Activated CD4-positive, alpha-beta T cell treated with anti-CD3 and anti-CD28 coated beads for 36 hours (primary cell): ENCODE measurements at regions not wholly inside any gene's neighbourhood (a gene's known extent, or its start where the extent isn't known, plus 50 kb on each side); places are given as distances from the start of the nearest gene placed in this dataset.
"Not testable (repeated sequence)": the region's sequence is repeated elsewhere in the genome, so short reads cannot be mapped to it uniquely, and the experiment has no call there.

Experiments
- ATAC-seq: fragments of 200-7000 bp; cut with Tn5 transposase; one replicate; pipeline ENCODE4 v1.10.0; 2021; ENCODE audit warnings: mild to moderate bottlenecking, moderate library complexity
- CTCF ChIA-PET: fragments of 350-600 bp; sonication (Branson Sonifier 250); formaldehyde crosslinking; loops from one replicate; lab custom pipeline; 2021; ENCODE audit warnings: antibody characterized with exemption; lab: Charles Lee
- POLR2A ChIA-PET: fragments of 350-600 bp; sonication (Branson Sonifier 250); formaldehyde crosslinking; loops from one replicate; lab custom pipeline; 2021; ENCODE audit warnings: antibody characterized with exemption, inconsistent platforms; lab: Charles Lee
- DNase-seq: peaks from one replicate; pipeline ENCODE4 v3.0.0-alpha.2; 2020
- H3K27ac Mint-ChIP-seq: one replicate; pipeline ENCODE4 v1.8.0; 2021; ENCODE audit warnings: mixed read lengths
- H3K27me3 Mint-ChIP-seq: one replicate; pipeline ENCODE4 v1.8.0; 2021; ENCODE audit warnings: mixed read lengths
- H3K36me3 Mint-ChIP-seq: one replicate; pipeline ENCODE4 v1.8.0; 2021; ENCODE audit warnings: low read depth, mixed read lengths
- H3K4me1 Mint-ChIP-seq: one replicate; pipeline ENCODE4 v1.8.0; 2021; ENCODE audit warnings: mixed read lengths
- H3K4me3 Mint-ChIP-seq: one replicate; pipeline ENCODE4 v1.8.0; 2021; ENCODE audit warnings: mild to moderate bottlenecking, moderate library complexity, mixed read lengths
- H3K9me3 Mint-ChIP-seq: one replicate; pipeline ENCODE4 v1.8.0; 2021; ENCODE audit warnings: low read depth, mixed read lengths
- intact Hi-C, 2 experiments: fragments of 100-400 bp; cut with DNase I in 1 of 2; cut with micrococcal nuclease in 1 of 2; formaldehyde crosslinking; loops; one replicate each; pipeline versions ENCODE4 v1.14.2 to v1.15.1; 2022 to 2024; cut with DNase I, micrococcal nuclease

DNA sequence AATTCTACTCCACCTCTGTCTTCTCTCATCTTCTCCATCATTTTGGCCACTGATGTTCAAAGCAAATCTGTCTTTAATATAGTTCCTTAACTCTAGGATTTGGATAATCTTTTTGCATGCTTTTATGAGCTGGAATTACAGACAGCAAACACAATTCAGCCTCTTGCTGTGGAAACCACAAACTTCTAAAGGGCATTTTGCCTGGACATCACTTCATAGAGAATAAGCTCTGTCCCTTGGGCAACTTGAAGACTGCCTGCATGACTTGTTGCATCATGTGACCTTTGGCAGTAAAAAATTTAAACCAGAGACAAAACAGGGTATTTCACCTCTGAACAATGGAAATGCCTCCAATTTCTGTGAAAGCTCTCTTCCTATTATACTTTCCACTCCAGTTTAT is 74.1 kb upstream of the HDDC2 start:
- ChIA-PET CTCF (no interaction called here), POLR2A (no interaction called here)
- intact Hi-C loops: no loop called here
- DNase-seq (no peak), ATAC-seq (no peak)
- Mint-ChIP-seq H3K27ac (no peak overlapping the region), H3K4me3 (no peak overlapping the region), H3K27me3 (peaks cover 26% of the 10 kb centered on the region), H3K4me1 (no peaks in the 10 kb centered on the region), H3K36me3 (no peaks in the 10 kb centered on the region), H3K9me3 (no peaks in the 10 kb centered on the region)

GRCh38 chr6:125377621-125378020 is 75.9 kb upstream of the HDDC2 start:
- Mint-ChIP-seq H3K4me1 (no peaks in the 10 kb centered on the region), H3K36me3 (no peaks in the 10 kb centered on the region), H3K27me3 (peaks cover 27% of the 10 kb centered on the region), H3K27ac (no peak overlapping the region), H3K4me3 (no peak overlapping the region), H3K9me3 (no peaks in the 10 kb centered on the region)
- ChIA-PET CTCF (no interaction called here), POLR2A (no interaction called here)
- intact Hi-C loops: no loop called here
- DNase-seq (no peak), ATAC-seq (no peak)

DNA sequence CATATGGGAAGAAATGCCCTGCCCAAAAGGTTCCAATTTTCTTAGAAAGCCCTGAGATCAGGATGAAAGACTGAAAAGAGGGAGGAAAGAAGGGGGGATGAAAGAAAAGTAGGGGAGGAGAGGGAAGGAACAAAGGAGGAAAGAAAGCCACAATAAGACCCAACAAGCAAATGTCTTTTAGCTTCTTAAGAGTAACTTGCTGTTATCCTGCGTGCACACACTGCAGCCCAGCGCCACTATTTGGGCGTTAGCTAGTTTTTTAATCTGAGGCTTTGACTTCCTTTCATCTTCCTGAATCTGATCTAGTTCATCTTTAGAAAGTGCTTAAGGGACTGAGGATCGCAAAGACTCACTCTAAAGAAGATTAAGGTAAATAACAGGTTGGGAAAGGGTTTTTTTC is 77.4 kb upstream of the HDDC2 start:
- H3K27me3 Mint-ChIP-seq: peaks cover 27% of the 10 kb centered on the region
- intact Hi-C loops: no loop called here
- no peaks in the 10 kb centered on the region for H3K4me1 Mint-ChIP-seq
- ChIA-PET CTCF (no interaction called here), POLR2A (no interaction called here)
- H3K4me3 Mint-ChIP-seq: no peak overlapping the region
- H3K36me3 Mint-ChIP-seq: no peaks in the 10 kb centered on the region
- no peaks in the 10 kb centered on the region for H3K9me3 Mint-ChIP-seq
- ATAC-seq (no peak), DNase-seq (no peak)
- H3K27ac Mint-ChIP-seq: no peak overlapping the region

DNA sequence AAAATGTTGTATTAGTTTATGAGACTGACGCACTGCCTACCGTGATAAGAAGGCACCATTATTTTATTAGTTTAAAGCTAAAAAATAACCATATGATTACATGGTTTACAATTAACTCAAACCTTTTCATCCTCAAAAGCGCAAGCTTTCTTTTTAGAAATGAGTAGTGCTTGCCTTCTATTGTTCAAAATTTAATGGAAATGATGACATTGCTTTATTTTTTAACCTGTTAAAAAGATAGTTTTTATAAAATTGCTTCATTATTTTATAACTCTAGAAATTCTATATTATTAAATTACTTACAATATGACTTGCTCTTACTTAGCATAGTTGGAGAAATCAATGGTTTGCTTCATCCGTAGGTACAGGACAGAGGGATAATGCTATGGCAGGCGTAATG is 78.7 kb upstream of the HDDC2 start:
- H3K27ac Mint-ChIP-seq: no peak overlapping the region
- ATAC-seq: no peak
- no peak overlapping the region for H3K4me3 Mint-ChIP-seq
- H3K36me3 Mint-ChIP-seq: no peaks in the 10 kb centered on the region
- ChIA-PET POLR2A (interaction anchor here (0.6 kb wide), 1 partner anchor 880 kb away, joined by 3 read pairs; no protein-coding TSS in a partner anchor), CTCF (no interaction called here)
- no peaks in the 10 kb centered on the region for H3K4me1 Mint-ChIP-seq
- H3K27me3 Mint-ChIP-seq: peaks cover 23% of the 10 kb centered on the region
- intact Hi-C loops: no loop called here
- H3K9me3 Mint-ChIP-seq: no peaks in the 10 kb centered on the region
- DNase-seq: no peak

DNA sequence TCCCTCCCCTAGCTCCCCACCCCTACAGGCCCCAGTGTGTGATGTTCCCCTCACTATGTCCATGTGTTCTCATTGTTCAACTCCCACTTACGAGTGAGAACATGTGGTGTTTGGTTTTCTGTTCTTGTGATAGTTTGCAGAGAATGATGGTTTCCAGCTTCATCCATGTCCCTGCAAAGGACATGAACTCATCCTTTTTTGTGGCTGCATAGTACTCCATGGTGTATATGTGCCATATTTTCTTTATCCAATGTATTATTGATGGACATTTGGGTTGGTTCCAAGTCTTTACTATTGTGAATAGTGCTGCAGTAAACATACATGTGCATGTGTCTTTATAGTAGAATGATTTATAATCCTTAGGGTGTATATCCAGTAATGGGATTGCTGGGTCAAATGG is 84.6 kb upstream of the HDDC2 start:
- H3K9me3 Mint-ChIP-seq, CTCF ChIA-PET, H3K27ac Mint-ChIP-seq, H3K36me3 Mint-ChIP-seq, POLR2A ChIA-PET, H3K4me1 Mint-ChIP-seq, intact Hi-C loops, ATAC-seq, H3K27me3 Mint-ChIP-seq, DNase-seq, H3K4me3 Mint-ChIP-seq: not testable (repeated sequence)

GRCh38 chr6:125392682-125393081 is 90.9 kb upstream of the HDDC2 start:
- no peak overlapping the region for H3K27ac Mint-ChIP-seq
- H3K36me3 Mint-ChIP-seq: no peaks in the 10 kb centered on the region
- peaks cover 14% of the 10 kb centered on the region for H3K27me3 Mint-ChIP-seq
- no peak overlapping the region for H3K4me3 Mint-ChIP-seq
- ATAC-seq (no peak), DNase-seq (no peak)
- POLR2A ChIA-PET: no interaction called here
- intact Hi-C loops: no loop called here
- CTCF ChIA-PET: no interaction called here
- H3K4me1 Mint-ChIP-seq: peaks cover 3% of the 10 kb centered on the region
- no peaks in the 10 kb centered on the region for H3K9me3 Mint-ChIP-seq

- DNase-seq: no peak
- Mint-ChIP-seq H3K36me3 (no peaks in the 10 kb centered on the region), H3K4me1 (peaks cover 3% of the 10 kb centered on the region), H3K27ac (no peak overlapping the region), H3K9me3 (no peaks in the 10 kb centered on the region), H3K4me3 (no peak overlapping the region), H3K27me3 (peaks cover 16% of the 10 kb centered on the region)
- CTCF ChIA-PET: no interaction called here
- intact Hi-C loops: no loop called here
- POLR2A ChIA-PET: no interaction called here
- ATAC-seq: no peak
Measured at GRCh38 chr6:125393449-125393858, 91.7 kb upstream of the HDDC2 start.

GRCh38 chr6:125406741-125407140 is 105.0 kb upstream of the HDDC2 start:
- H3K27me3 Mint-ChIP-seq: peaks cover 3% of the 10 kb centered on the region
- CTCF ChIA-PET: no interaction called here
- no peaks in the 10 kb centered on the region for H3K9me3 Mint-ChIP-seq
- POLR2A ChIA-PET: no interaction called here
- no peaks in the 10 kb centered on the region for H3K4me1 Mint-ChIP-seq
- ATAC-seq (no peak), DNase-seq (no peak)
- H3K27ac Mint-ChIP-seq: no peak overlapping the region
- intact Hi-C loops: no loop called here
- no peaks in the 10 kb centered on the region for H3K36me3 Mint-ChIP-seq
- no peak overlapping the region for H3K4me3 Mint-ChIP-seq

DNA sequence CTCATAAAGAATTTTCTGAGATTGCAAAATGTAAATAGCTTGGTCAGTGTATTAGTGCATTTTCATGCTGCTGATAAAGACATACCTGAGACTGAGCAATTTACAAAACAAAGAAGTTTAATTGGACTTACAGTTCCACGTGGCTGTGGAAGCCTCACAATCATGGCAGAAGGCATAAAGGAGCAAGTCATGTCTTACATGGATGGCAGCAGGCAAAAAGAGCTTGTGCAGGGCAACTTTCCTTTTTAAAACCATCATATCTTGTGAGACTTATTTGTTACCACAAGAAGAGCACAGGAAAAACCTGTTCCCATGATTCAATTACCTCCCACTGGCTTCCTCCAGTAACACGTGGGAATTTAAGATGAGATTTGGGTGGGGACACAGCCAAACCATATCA is 112.7 kb upstream of the HDDC2 start:
- POLR2A ChIA-PET: no interaction called here
- H3K4me3 Mint-ChIP-seq: no peak overlapping the region
- CTCF ChIA-PET: interaction anchor here (0.6 kb wide), 1 partner anchor 53 kb away, joined by 3 read pairs; no protein-coding TSS in a partner anchor
- no peaks in the 10 kb centered on the region for H3K36me3 Mint-ChIP-seq
- no peak for ATAC-seq
- no peak overlapping the region for H3K27ac Mint-ChIP-seq
- DNase-seq: no peak
- peaks cover 1% of the 10 kb centered on the region for H3K27me3 Mint-ChIP-seq
- no peaks in the 10 kb centered on the region for H3K4me1 Mint-ChIP-seq
- no peaks in the 10 kb centered on the region for H3K9me3 Mint-ChIP-seq
- intact Hi-C loops: no loop called here

DNA sequence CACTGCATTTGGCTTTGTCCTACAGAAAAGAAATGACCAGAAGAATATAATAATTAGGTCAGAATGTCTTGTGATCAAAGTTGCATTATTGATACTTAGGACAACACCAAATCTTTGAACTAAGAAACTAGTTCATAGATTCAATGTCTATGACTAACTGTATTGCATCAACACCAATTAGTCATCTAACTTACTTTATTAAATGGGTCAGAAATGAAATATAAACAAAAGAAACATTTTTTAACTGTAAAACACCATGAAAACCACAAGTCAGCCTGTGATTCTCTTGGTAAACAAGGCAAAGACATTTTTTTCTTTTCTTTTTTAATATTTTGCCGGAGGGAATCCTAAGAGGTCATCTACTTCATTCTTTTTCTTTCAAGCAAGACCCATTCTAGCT is 114.1 kb upstream of the HDDC2 start:
- POLR2A ChIA-PET: no interaction called here
- H3K4me1 Mint-ChIP-seq: no peaks in the 10 kb centered on the region
- H3K4me3 Mint-ChIP-seq: no peak overlapping the region
- CTCF ChIA-PET: no interaction called here
- intact Hi-C loops: no loop called here
- DNase-seq: no peak
- no peaks in the 10 kb centered on the region for H3K27me3 Mint-ChIP-seq
- no peak for ATAC-seq
- no peak overlapping the region for H3K27ac Mint-ChIP-seq
- no peaks in the 10 kb centered on the region for H3K9me3 Mint-ChIP-seq
- H3K36me3 Mint-ChIP-seq: no peaks in the 10 kb centered on the region

DNA sequence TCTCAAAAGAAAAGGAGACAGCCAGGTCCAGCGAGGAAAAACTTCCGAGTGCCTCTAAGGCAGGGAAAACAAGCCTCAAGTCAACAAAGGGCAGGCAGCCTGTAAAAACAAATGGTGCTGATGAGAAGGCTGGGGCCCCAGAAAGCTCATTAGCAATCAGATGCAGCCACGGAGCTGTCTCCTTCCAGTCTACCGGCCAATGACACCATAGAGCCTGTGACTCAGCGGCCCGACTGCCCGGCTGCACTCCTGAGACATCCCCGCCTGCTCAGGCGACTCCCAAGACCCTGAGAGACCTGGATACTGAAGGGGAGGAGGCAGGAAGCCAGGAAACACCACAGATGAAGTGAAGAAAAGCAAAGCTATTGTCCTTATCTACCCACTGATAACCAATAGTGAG is 120.1 kb upstream of the HDDC2 start:
- POLR2A ChIA-PET: no interaction called here
- H3K27ac Mint-ChIP-seq: no peak overlapping the region
- DNase-seq: no peak

GRCh38 chr6:125423047-125423446 is 121.3 kb upstream of the HDDC2 start:
- ATAC-seq (no peak), DNase-seq (no peak)
- H3K4me1 Mint-ChIP-seq: no peaks in the 10 kb centered on the region
- H3K27me3 Mint-ChIP-seq: peaks cover 4% of the 10 kb centered on the region
- H3K36me3 Mint-ChIP-seq: no peaks in the 10 kb centered on the region
- no peak overlapping the region for H3K4me3 Mint-ChIP-seq
- H3K9me3 Mint-ChIP-seq: no peaks in the 10 kb centered on the region
- no peak overlapping the region for H3K27ac Mint-ChIP-seq
- ChIA-PET POLR2A (no interaction called here), CTCF (no interaction called here)
- intact Hi-C loops: no loop called here

More for the DNA sequence above, 120.1 kb upstream of the HDDC2 start:
- Mint-ChIP-seq H3K27me3 (no peaks in the 10 kb centered on the region), H3K4me1 (no peaks in the 10 kb centered on the region), H3K4me3 (no peak overlapping the region), H3K9me3 (no peaks in the 10 kb centered on the region), H3K36me3 (no peaks in the 10 kb centered on the region)
- no peak for ATAC-seq
- intact Hi-C loops: no loop called here
- CTCF ChIA-PET: no interaction called here

DNA sequence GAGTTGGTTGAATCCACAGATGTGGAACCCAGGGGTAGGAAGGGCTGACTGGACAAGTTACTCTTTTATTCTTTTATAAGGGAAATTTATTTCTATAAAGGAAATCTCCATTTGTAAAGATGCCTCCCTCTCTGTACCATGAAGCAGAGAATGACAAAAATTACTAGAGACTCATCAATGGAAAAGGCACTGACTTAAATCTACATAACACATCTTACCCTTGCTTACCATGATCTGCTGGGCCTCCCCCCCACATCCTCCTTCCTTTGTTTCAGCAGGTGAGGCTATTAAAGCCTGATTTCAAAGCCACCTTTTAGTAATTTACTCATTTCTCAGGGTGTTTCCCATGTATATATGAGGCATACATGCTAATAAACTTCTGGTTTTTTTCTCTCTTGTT is 130.2 kb upstream of the HDDC2 start:
- Mint-ChIP-seq H3K4me1 (no peaks in the 10 kb centered on the region), H3K4me3 (no peak overlapping the region), H3K36me3 (no peaks in the 10 kb centered on the region), H3K27me3 (peaks cover 17% of the 10 kb centered on the region), H3K27ac (no peak overlapping the region), H3K9me3 (no peaks in the 10 kb centered on the region)
- ChIA-PET POLR2A (no interaction called here), CTCF (no interaction called here)
- ATAC-seq: no peak
- intact Hi-C loops: no loop called here
- no peak for DNase-seq
